ENCODE measurements at regions not wholly inside any gene's neighbourhood (a gene's known extent, or its start where the extent isn't known, plus 50 kb on each side); places are given as distances from the start of the nearest gene placed in this dataset.

DNA sequence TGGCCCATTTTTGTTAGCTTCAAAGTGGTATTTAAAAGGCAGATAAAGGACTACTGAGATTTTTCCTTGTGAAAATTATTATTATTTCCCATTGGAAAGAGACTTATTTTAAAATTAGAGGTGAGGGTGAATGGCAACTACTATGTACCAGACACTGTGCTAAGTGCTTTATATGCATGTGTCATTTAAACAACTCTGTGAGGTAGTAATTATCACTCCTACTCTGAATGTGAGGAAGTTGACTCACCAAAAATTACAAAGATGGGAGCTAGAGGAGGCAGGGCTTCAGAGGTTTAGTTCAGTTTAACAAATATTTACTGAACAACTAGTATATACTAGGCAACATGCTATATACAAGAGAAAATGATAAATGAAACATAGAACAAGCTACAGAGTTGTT is 78.2 kb downstream of the MSL3 start:
- TF ChIP-seq CTBP1 (IDR thresholded peaks at IDR 0.05; ENCODE audit: borderline replicate concordance) (no peak), FOXA1 (IDR thresholded peaks at IDR 0.05) (no peak), TARDBP (IDR thresholded peaks at IDR 0.05) (no peak), SUZ12 (IDR thresholded peaks at IDR 0.05) (no peak), LEF1 (IDR thresholded peaks at IDR 0.05; ENCODE audit: borderline replicate concordance) (no peak), ELF4 (IDR thresholded peaks at IDR 0.05) (no peak), SP1 (IDR thresholded peaks at IDR 0.05) (no peak), ARNT (IDR thresholded peaks at IDR 0.05) (no peak), HDGF (IDR thresholded peaks at IDR 0.05; ENCODE audit: borderline replicate concordance) (no peak), FOXK2 (IDR thresholded peaks at IDR 0.05) (no peak)
- ChIA-PET CTCF (no interaction called here), POLR2A (no interaction called here)
- no peak for DNase-seq (ENCODE audit: extremely low spot score)

DNA sequence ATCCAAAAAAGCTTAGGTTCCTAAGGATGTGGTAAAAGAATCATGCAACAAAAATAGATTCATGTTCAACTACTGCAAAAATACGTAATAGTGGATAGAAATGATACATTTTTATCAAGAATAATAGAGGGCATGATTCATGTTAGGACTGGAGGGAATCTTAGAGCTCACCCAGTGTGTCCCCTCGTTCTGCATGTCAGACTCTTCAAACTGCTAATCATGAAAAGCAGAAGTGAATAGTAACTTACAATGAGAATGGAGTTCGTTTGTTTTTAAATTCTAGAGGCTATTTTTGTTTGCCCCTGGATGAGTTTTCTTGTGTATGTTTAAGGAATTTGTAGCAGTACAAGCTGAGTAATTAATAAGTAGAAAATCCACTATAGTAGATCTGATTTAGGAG is 79.4 kb downstream of the MSL3 start:
- no peak for DNase-seq (ENCODE audit: extremely low spot score)
- ChIA-PET POLR2A (no interaction called here), CTCF (no interaction called here)
- no peak for TF ChIP-seq SUZ12 (IDR thresholded peaks at IDR 0.05)
- no peak for TF ChIP-seq FOXA1 (IDR thresholded peaks at IDR 0.05)
- TF ChIP-seq FOXM1 (IDR thresholded peaks at IDR 0.05; ENCODE audit: borderline replicate concordance): no peak

DNA sequence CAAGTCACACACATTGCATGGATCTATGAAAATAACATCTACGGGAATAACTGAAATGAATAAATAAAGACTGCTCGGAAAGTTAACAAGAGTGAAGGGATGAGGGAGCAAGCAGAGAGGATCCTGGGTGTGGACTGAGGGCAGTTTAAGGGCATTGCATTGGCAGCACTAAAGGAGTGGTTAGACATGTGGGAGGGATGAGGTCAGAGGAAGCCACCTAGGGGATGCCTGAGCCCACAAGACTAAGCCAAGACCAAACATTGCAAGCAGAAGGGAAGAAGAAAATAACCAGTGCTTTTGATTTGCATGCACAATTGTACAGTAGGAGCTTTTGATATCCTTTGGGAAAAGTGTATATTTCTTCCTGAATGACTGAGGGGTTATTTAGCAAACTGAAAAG is 106.1 kb downstream of the MSL3 start:
- TF ChIP-seq L3MBTL2 (conservative IDR thresholded peaks at IDR 0.05): no peak
- TF ChIP-seq BHLHE40 (IDR thresholded peaks at IDR 0.05; ENCODE audit: borderline replicate concordance): no peak
- TF ChIP-seq FOXM1 (IDR thresholded peaks at IDR 0.05; ENCODE audit: borderline replicate concordance): no peak
- no peak for DNase-seq (ENCODE audit: extremely low spot score)
- ChIA-PET POLR2A (no interaction called here), CTCF (no interaction called here)

DNA sequence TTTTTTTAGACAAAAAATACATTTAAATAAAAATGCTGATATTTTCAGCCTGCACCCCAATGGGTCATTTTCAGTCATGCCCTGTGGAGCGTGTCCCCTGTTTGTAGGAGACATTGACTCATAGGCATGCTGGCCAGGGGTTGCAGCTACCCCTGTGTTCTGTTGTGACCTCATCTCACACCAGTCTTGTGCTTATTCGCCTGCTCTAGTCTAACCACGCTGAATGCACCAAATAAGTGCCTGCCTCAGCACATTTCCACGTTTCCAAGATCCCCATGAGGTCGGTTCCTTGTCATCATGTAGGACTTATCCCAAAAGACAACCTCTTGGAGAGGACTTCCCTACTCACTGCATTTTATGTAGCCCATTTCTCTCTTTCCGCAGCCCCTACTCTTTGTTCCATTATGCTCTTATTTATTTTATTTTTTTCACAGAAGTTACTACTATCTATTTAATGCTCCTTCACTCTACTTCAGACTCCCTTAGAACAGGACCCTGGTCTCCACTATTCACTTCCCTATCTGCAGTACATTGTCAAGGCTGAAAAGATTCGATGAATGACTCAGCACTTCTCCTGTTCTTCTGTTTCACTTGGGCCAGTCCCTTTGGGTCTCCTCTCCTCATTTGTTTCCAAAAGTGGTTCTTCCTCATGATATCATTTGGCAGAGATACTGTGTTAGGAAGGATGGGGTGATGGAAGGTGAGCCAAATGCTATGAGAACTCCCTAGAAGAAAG is 109.7 kb downstream of the MSL3 start:
- ChIA-PET POLR2A (no interaction called here), CTCF (no interaction called here)
- DNase-seq (ENCODE audit: extremely low spot score): no peak
- TF ChIP-seq FOXM1 (IDR thresholded peaks at IDR 0.05; ENCODE audit: borderline replicate concordance): no peak
- no peak for TF ChIP-seq SP1 (IDR thresholded peaks at IDR 0.05)
- TF ChIP-seq TARDBP (IDR thresholded peaks at IDR 0.05): no peak
- no peak for TF ChIP-seq ZNF384 (IDR thresholded peaks at IDR 0.05)
- no peak for TF ChIP-seq ARNT (IDR thresholded peaks at IDR 0.05)
- TF ChIP-seq FOXK2 (IDR thresholded peaks at IDR 0.05): no peak
- no peak for TF ChIP-seq NFRKB (IDR thresholded peaks at IDR 0.05)
- no peak for TF ChIP-seq ELF4 (IDR thresholded peaks at IDR 0.05)
- TF ChIP-seq FOXA1 (IDR thresholded peaks at IDR 0.05): no peak
- TF ChIP-seq BHLHE40 (IDR thresholded peaks at IDR 0.05; ENCODE audit: borderline replicate concordance): no peak
- TF ChIP-seq LEF1 (IDR thresholded peaks at IDR 0.05; ENCODE audit: borderline replicate concordance): no peak
- no peak for TF ChIP-seq CTBP1 (IDR thresholded peaks at IDR 0.05; ENCODE audit: borderline replicate concordance)
- TF ChIP-seq, protein P1, sequence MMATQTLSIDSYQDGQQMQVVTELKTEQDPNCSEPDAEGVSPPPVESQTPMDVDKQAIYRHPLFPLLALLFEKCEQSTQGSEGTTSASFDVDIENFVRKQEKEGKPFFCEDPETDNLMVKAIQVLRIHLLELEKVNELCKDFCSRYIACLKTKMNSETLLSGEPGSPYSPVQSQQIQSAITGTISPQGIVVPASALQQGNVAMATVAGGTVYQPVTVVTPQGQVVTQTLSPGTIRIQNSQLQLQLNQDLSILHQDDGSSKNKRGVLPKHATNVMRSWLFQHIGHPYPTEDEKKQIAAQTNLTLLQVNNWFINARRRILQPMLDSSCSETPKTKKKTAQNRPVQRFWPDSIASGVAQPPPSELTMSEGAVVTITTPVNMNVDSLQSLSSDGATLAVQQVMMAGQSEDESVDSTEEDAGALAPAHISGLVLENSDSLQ (IDR thresholded peaks at IDR 0.05): no peak
- TF ChIP-seq L3MBTL2 (conservative IDR thresholded peaks at IDR 0.05): no peak
- TF ChIP-seq HDGF (IDR thresholded peaks at IDR 0.05; ENCODE audit: borderline replicate concordance): no peak
- TF ChIP-seq SUZ12 (IDR thresholded peaks at IDR 0.05): no peak

DNA sequence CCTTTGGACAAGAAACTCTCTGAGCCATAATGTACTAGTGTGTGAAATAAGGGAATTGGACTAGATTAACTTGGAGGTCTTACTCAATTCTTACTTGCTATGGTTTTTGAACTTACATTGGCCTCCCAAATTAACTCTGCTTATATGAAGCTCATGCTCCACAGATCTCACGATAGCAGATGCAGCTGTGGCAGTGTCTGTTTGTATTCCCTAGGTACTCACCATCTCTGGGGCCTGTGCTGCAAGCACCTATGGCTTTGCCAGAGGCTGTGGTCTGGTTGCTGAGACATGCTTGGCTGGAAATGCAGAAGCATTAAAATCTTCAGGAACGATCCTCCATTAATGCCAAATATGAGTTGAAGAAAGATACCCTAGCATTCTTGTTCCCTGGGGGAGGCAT is 112.8 kb downstream of the MSL3 start:
- TF ChIP-seq ELF4 (IDR thresholded peaks at IDR 0.05): no peak
- TF ChIP-seq ARNT (IDR thresholded peaks at IDR 0.05): no peak
- TF ChIP-seq TARDBP (IDR thresholded peaks at IDR 0.05): no peak
- no peak for TF ChIP-seq SP1 (IDR thresholded peaks at IDR 0.05)
- no peak for TF ChIP-seq NFRKB (IDR thresholded peaks at IDR 0.05)
- TF ChIP-seq L3MBTL2 (conservative IDR thresholded peaks at IDR 0.05): no peak
- TF ChIP-seq CTBP1 (IDR thresholded peaks at IDR 0.05; ENCODE audit: borderline replicate concordance): no peak
- no peak for TF ChIP-seq FOXM1 (IDR thresholded peaks at IDR 0.05; ENCODE audit: borderline replicate concordance)
- no peak for TF ChIP-seq BHLHE40 (IDR thresholded peaks at IDR 0.05; ENCODE audit: borderline replicate concordance)
- no peak for TF ChIP-seq FOXA1 (IDR thresholded peaks at IDR 0.05)
- TF ChIP-seq ZNF384 (IDR thresholded peaks at IDR 0.05): no peak
- no peak for TF ChIP-seq FOXK2 (IDR thresholded peaks at IDR 0.05)
- no peak for TF ChIP-seq HDGF (IDR thresholded peaks at IDR 0.05; ENCODE audit: borderline replicate concordance)
- no peak for TF ChIP-seq LEF1 (IDR thresholded peaks at IDR 0.05; ENCODE audit: borderline replicate concordance)
- TF ChIP-seq, protein P1 (IDR thresholded peaks at IDR 0.05): no peak
- TF ChIP-seq SUZ12 (IDR thresholded peaks at IDR 0.05): no peak
- CTCF ChIA-PET: no interaction called here
- POLR2A ChIA-PET: no interaction called here
- no peak for DNase-seq (ENCODE audit: extremely low spot score)

DNA sequence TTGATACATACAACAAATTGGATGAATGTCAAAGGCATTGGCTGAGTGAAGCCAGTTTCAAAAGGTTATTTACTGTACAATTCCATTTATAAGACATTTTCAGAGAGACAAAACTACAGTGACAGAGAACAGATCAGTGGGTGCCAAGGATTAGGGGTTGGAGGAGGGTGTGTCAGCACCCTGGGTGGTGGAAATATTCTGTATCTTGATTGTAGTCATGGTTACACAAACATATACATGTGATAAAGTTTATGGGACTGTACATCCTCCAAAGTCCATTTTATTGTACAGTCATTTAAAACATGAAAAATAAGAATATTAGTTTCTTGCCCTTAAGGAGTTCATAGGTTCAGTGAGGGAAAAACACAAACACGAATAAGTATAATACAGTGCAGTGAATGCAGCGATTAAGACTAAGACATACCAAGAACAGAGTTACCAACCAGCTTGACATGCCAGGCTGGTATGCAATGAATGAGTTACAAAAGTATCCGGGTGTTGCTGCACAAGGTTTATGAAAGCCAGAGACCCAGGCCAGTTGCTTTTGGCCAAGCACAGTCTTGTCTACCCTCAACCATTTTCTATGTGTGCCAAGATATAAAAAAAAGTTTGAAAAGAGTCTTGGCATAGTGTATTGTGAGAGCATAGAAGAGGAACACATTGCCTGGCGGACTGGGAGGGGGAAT is 123.6 kb downstream of the MSL3 start:
- TF ChIP-seq NFRKB (IDR thresholded peaks at IDR 0.05): no peak
- no peak for TF ChIP-seq FOXM1 (IDR thresholded peaks at IDR 0.05; ENCODE audit: borderline replicate concordance)
- TF ChIP-seq HDGF (IDR thresholded peaks at IDR 0.05; ENCODE audit: borderline replicate concordance): no peak
- ChIA-PET POLR2A (no interaction called here), CTCF (no interaction called here)
- DNase-seq (ENCODE audit: extremely low spot score): no peak

DNA sequence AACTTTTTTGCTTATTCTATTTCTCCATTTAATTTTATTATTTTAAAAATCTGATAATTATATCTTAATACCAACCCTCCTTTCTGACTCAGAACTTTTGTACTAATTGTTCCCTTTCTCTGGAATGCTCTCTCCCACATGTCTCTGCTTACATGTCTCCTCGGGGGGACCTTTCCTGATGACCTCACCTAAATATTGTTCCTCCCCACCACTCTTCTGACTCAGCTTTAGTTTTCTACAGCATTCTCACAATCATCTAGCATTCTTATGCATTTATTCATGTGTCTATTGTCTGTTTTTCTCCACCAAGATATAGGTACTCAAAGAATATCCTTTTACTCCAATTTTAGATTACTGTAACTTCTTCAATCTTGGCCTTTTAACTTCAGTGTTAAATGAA is 128.7 kb downstream of the MSL3 start:
- no peak for DNase-seq (ENCODE audit: extremely low spot score)
- CTCF ChIA-PET: no interaction called here

More for the DNA sequence above, 128.7 kb downstream of the MSL3 start:
- TF ChIP-seq HDGF (IDR thresholded peaks at IDR 0.05; ENCODE audit: borderline replicate concordance) (no peak), SP1 (IDR thresholded peaks at IDR 0.05) (no peak), ELF4 (IDR thresholded peaks at IDR 0.05) (no peak), L3MBTL2 (conservative IDR thresholded peaks at IDR 0.05) (no peak), ARNT (IDR thresholded peaks at IDR 0.05) (no peak), CTBP1 (IDR thresholded peaks at IDR 0.05; ENCODE audit: borderline replicate concordance) (no peak), FOXA1 (IDR thresholded peaks at IDR 0.05) (no peak)
- POLR2A ChIA-PET: no interaction called here

Data from HEK293T (cell line).